DND-41 (cell line): ENCODE measurements at regions not wholly inside any gene's neighbourhood (a gene's known extent, or its start where the extent isn't known, plus 50 kb on each side); places are given as distances from the start of the nearest gene placed in this dataset.

Experiments
- EZH2 ChIP-seq: IDR thresholded peaks from 3 replicates; pipeline ENCODE4 v1.6.1; 2012; ENCODE audit warnings: borderline replicate concordance, low read depth, mild to moderate bottlenecking, moderate library complexity, low read length, inconsistent platforms; ENCODE audit not compliant: severe bottlenecking
- TF ChIP-seq, protein P1 (sequence below): IDR thresholded peaks from 2 replicates; pipeline ENCODE4 v1.5.1; 2012; ENCODE audit warnings: borderline replicate concordance, low read length, moderate library complexity, mild to moderate bottlenecking; ENCODE audit not compliant: poor library complexity, severe bottlenecking; ENCODE audit errors: extremely low read depth

DNA sequence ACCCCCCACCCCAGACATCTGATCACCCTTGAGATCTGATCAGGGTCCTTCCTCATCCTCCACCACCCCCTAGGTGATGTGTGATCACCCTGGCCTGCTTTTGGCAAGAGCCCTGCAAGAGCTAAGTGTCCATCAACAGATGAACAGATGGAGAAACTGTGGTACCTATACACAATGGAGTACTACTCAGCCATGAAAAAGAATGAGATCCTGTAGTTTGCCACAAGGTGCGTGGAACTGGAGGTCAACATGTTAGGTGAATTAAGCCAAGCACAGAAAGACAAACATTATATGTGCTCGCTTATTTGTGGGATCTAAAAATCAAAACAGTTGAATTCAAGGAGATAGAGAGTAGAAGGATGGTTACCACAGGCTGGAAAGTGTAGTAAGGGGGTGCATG lies 209.1 kb downstream of the USP6NL start:
- TF ChIP-seq, protein P1, sequence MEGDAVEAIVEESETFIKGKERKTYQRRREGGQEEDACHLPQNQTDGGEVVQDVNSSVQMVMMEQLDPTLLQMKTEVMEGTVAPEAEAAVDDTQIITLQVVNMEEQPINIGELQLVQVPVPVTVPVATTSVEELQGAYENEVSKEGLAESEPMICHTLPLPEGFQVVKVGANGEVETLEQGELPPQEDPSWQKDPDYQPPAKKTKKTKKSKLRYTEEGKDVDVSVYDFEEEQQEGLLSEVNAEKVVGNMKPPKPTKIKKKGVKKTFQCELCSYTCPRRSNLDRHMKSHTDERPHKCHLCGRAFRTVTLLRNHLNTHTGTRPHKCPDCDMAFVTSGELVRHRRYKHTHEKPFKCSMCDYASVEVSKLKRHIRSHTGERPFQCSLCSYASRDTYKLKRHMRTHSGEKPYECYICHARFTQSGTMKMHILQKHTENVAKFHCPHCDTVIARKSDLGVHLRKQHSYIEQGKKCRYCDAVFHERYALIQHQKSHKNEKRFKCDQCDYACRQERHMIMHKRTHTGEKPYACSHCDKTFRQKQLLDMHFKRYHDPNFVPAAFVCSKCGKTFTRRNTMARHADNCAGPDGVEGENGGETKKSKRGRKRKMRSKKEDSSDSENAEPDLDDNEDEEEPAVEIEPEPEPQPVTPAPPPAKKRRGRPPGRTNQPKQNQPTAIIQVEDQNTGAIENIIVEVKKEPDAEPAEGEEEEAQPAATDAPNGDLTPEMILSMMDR: no peak
- TF ChIP-seq EZH2: no peak
